HG03095 (cell line): ENCODE measurements at regions not wholly inside any gene's neighbourhood (a gene's known extent, or its start where the extent isn't known, plus 50 kb on each side); places are given as distances from the start of the nearest gene placed in this dataset.

Experiments used
- ATAC-seq: cut with Tn5 transposase; IDR thresholded peaks from one replicate; pipeline ENCODE4 v1.9.1; 2021; ENCODE audit warnings: moderate library complexity; ENCODE audit not compliant: unreplicated experiment

DNA sequence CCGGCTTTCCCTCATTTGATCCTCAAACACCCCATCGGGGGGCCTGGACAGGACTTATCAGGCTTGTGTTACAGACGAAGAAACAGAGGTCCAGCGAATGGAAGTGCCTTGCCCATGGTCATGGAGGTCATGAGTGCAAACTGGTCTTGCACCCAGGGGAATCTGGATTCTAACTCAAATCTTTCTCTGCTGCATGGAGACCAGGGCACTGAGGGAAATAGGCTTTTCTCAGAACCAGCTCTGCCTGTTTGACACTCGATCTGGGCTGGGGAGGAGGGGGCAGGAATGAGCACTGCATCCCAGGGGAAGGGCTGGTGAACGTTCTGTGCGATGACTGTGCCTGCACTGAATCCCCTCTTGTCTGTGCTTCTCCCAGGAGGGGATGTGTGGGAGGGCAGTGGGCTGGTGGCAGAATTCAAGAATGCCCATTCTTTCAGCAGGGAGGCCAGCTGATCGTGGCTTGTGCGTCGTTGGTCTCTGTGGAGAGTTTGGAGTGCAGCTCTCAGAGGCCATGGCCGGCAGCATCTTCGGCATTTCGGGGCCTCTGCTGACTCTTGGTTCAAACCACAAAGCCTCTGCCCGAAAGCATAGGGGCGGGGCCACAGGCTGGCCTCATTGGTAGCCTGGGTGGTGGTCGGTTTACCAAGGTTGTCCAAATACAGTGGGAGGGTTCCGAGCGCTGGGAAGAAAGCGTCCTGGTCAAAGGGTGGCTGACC lies 171.6 kb downstream of the DDX1 start:
- ATAC-seq, result no peak

DNA sequence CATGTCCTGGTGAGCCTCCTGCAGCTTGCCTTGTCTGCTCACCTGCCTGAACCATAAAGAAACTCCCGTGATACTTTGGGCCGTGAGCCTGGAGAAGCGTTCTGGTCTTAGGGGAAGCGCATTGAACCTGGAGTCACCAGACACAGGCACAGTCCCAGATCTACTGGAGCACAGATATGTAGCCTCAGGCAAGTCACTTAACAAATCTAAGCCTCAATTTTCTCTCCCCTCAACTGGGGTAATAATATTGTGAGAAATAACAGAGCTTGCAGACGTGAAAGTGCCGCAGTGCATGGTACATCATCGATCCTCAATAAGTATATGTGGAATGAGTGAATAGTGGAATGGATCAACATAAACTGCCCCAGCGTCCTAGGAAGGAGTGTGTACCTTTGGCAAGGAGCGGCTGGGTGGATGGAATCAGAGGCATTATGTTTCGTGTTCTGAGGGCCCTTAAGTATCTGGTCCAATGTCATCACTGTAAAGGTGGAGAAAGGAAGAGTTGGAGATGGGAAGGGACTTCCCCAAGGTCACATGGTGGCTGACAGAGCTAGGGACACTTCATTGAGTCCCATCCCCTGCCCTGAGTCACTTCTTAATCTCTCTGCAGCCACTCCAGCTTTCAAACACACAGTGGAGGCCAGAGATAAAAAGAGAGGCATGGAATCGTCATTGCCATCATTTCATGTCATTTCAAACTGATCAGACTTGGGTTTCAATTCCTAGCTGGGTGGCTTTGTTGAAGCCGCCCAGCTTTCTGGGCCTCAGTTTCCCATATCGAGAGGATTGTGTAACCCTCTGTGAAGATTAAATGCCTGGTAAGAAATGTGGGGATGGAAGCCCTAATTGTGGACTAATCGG lies 172.4 kb downstream of the DDX1 start:
- ATAC-seq, result no peak

DNA sequence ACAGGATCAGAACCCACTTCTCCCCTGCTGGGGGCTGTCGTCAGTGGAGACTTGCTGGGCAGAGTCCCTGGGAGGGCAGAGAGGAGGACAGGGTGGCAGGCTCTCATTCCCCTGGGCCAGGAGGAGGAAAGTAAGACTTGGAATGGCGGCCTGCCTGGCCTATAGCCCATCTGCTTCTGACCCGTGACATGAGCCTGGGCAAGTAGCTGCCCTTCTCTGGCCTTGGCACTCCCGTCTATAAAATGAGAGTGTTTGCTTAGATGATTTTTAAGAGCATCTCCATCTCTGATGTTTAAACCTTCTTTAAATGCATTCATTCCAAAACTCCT lies 173.0 kb downstream of the DDX1 start:
- no peak for ATAC-seq

DNA sequence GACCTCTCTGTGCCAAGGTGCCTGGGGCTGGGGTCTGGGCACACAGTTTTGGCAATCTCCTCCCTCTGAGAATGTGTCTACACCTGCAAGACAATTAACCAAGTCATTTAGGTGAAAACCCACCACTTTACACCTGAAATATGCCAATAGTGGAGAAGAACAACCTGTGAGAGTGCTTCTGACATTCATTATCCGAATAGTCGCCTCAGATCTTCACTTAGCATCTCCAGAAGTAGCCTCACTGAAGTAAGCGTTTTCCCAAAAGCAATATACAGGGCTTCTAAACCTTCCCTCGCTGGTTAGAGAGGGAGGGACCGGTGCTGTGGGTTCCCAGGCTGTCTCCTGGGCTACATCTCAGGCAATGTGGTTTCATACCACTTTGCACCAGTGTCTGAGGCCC lies 173.5 kb downstream of the DDX1 start:
- no peak for ATAC-seq

DNA sequence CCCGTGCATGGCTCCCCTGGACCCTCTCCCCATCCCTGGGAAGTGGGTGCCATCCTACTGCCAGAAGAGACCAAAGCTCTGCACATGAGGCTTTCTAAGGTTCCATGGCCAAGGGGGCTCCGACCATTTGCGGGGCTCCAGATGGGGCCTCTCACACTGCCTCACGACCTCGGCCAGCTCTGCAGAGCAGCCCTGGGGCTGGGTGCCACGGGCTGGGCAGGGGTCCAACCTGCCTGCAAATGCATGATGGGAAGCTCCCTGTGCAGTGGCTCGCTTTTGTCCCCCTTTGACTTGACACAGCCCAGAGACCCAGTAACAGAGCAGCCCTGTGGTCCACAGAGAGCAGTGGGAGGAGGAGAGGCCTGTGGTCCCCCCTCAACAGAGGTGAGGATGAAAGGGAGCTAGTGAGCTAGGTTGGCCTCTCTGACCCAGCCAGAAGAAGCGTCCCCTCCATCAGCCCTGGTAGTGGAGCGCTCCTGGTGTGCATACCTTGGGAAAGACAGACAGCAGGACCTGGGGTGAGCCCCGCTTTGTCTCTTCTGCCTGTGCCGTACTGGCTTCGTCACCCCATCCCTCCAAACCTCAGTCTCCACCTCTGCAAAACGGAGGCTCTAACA lies 174.1 kb downstream of the DDX1 start:
- no peak for ATAC-seq

DNA sequence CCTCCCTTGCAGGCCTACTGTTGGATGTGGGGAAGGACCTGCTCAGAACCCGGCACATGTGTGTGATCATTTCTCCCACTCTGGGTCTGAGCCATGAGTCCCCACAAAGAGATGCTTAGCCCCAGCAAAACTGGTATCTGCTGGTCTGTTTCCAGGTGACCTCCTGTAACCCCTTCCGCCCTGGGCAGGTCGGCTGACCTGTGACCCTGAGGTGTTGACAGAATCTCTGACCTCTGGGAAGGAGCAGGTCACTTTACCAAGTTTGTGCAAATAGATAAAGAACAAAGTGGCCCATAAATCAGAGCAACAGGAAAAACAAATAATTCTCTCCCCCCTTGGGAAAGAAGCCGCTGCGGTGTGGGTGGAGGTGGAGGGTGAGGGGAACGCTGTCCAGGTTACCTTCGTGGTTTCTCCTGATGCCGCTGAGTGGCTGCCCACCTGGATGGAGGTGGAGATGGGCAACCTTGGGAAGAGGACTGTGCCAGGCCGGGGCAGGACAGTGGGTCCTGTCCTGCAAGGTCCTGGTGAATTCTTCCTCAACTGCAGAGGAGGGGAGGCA lies 174.0 kb upstream of the MYCN start:
- ATAC-seq, result no peak

DNA sequence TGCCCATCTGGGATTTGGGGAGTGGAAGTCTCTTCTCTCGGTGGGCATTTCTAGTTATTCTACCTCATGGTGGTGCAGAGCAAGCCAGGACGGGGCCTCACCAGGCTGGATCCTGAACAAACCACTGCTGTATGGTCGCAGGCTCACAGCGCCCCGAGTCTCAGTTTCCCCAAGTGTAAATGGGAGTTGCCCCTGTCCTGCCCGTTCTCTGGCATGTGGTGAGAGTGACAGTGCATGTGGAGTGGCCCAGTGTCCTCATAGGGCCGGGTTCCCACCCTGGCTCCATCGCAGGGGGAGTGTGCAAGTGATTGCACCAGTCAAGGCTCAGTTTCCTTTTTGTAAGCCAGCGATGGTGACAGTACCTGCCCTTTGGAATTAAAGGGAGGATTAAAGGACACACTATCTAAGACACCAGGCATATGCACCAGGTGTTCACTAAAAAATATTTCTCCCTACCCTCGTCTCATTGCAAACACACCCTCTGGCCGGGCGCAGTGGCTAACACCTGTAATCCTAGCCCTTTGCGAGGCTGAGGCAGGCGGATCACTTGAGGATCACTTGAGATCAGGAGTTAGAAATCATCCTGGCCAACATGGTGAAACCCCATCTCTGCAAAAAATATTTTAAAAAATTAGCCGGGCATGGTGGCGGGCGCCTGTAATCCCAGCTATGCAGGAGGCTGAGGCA lies 173.3 kb upstream of the MYCN start:
- no peak for ATAC-seq

DNA sequence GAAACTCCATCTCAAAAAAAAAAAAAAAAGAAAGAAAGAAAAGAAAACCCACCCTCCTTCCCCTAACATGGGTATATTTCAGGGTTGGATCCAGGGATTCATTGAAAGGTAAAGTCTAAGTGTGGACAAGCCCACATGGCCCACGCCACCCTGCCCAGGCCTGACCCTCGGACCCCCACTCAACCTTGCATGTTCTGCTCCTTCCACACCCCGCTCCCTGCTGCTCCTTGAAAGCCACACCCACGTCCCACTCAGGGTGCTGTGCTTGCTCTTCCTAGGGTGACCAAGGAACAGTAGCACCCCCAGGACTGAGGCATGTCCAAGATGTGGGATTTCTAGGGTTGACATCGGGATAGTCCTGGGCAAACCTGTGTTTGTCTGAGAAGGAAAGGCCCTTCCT lies 172.7 kb upstream of the MYCN start:
- no peak for ATAC-seq

DNA sequence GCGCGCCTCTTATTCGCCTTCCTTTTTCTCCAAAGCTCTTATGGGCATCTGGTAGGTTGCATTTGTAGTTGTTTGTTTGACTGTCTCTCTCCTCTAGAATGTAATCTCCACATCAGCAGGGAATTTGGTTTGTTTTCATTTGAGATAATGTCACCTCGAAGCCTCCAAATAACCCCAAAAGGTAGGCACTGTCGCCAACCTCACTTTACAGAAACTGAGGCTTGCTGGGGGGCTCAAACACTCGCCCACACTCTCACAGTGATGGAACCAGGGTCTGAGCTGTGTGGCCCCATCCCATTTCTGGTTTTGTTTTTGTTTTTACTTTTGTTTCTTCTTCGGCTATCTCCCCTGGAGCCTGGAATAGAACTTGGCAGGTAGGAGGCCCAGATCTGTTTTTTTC lies 172.2 kb upstream of the MYCN start:
- ATAC-seq, result no peak

DNA sequence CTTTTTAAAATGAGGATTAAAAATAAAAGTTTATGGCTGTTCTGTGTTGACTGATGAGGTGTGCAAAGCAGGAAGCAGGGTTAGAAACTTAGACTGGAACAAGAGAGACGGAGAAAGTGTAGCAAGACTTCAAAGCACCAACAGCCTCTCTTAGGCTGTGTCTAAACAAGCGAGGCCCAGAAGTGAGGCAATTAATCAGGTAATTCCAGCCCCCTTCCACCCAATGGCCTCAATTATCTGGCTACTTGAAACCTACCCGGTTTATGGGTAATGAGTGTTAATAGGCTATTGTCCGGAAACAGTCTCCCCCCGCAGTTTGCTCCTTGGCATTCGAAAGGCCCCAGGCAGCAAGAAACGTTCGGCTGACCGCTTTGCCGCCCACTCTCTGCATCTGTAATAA lies 171.7 kb upstream of the MYCN start:
- ATAC-seq, result no peak

DNA sequence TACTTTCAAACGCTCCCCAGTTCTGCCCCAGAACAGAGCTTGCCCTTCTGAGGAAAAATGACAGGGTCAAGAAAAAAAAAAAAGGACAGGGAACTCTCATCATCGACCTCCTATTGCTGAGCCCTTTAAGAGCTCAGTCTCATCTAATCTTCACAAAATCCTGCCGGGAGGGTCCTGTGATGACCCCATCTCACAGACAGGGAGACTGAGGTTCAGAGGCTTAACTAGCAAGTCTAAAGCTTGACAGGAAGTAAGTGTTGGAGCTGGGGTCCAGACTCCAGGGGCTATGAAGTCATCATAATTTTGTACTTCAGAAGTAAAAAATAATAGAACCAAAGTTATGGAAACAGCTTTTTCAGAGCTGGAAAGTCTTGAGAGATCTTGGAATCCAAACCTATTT lies 171.1 kb upstream of the MYCN start:
- no peak for ATAC-seq

DNA sequence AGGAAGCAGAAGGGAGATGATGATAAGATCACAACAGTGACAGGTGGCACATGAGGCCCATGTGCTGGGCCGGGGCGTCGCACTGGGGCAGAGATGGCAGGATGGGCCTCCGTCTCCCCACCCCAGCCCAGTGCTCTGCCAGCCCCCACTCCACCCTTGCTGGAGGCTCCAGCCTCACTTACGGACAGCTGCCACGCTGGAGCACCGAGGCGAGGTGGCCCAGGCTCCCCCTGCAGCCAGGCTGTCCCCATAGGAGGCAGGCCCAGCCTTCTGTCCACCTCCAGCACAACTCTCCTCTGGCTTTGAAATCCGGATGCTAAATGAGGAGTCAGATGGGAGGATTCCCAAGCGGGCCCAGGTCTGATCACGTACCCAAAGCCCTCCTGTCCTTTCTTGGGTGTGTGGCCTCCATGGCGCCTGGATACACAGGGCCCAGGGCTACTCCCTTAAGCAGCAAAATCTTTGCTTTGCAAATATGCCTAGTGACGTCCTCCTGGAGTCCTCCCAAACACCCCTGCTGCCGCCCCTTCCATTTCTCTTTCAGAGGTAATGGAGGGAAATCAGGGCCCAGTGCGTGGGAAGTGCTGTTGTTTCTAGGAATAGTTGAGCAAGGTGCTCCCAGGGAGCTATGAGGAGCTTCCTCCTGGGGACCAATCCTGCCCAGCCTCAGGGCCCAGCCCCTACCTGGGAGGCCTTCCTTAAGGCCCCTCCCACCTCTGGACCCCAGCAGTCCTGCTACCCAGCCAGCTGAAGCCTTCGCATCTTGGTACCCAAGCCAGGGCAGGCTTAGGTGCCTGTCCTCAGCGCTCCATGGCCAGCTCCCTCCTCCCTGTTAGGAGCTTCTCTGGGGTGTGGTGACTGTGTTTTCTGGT lies 170.4 kb upstream of the MYCN start:
- ATAC-seq, result no peak

DNA sequence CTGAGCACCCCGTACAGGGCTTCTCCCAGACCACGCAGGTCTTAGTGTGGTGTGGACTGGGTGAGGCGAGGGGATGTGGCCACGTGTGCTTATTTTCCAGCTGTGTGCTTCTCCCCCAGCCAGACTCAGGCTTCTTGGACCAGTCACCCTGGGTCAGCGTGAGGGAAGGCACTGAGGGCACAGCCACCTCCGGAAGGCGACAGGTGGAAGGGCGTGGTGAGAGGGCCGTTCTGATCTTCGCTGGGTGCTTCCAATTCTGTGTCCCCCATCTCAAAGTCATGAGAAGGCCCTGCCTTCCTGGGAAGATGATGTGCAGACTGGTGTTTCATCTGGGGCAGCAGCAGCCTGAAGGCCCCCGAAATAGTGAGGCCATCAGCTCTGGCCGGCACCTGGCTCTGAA lies 169.7 kb upstream of the MYCN start:
- ATAC-seq, result no peak

DNA sequence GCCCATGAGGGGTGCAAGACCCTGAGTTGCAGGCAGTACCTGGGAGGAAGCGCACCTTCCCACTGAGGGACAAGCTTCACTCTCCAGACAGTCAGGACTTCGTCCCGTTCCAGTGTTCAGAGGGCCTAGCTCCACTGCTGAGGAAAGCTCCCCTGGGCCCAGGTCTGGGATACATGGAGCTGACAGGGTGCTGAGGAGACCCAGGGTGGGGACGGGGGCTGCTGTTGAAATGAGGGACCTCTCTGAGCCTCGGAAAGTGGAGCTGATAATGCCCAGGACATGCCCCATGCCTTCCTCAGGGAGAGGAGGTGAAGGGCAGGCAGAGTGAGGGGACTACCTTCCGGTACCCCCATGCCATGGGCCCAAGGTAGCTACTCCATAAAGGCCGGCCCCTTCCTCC lies 169.2 kb upstream of the MYCN start:
- no peak for ATAC-seq

DNA sequence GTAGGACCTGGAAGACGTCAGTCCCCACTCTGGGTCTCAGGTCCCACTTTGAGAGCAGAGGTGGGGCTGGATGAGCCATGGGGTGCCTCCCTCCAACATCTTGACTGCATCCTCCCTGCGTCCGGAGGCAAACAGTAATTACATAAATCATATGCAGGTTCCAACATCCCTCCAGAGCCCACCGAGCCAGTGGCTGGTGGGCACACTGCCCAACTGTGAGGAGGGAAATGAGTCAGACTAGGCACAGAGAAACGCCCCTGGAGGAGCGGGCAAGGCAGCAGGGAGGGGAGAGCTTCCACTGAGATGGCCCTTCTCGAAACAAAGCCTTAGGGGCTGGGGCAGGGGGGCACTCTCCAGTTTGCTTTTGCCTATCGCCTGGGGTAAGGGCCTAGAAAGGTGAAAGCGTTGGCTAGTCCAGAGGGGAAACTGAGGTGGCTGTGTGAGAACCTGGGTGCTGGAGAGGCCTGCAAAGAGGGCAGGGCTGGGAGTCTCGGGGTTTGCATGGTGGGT lies 168.2 kb upstream of the MYCN start:
- ATAC-seq, result no peak

DNA sequence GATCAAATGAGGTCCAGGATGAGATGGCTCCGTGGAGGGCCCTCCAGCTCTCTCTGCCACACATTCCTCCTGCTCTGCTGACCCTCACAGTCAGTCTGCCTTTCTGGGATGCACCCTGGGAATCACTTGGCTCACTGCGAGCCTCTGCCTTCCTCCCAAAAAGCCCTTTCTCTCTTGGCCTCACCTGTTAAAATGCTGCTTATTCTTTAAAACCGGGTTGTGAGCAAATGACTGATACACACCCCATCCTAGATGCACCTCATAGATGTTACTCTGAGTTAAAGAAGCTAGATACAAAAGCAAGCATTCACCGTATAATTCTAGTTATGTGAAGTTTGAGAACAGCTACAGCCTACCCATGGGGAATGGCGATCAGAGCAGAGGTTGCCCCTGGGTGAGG lies 167.7 kb upstream of the MYCN start:
- ATAC-seq, result no peak

DNA sequence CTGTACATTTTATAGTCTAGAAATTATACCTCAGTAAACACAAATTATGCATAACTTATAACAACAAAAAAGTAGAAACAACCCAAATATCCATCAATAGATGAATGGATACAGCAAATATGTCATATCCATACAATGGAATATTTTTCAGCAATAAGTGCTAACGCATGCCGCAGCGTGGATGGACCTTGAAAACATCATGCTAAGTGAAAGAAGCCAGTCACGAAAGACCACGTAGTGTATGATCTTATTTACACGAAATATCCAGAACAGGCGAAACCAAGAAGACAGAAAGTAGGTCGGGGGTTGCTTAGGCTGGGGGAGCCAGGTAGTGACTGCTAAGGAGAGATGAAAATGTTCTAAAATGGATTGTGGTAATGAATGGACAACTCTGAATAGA lies 167.1 kb upstream of the MYCN start:
- ATAC-seq, result no peak

DNA sequence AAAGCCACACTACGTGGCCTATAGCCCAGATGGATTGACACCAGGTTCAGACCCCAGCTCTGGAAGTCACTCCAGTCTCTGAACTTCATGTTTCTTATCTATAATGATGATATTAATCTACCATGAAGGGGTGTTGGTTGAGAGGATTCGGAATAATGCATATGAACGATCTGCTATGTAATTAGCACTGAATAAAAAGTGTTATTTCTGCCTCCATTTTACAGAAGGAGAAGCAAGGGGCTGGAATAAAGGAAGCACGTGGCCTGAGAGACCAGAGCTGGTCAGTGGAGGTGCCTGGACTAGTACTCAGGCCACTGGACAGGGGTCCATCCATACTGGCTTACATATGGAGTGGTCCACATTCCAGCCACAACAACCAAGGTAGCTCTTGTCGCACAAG lies 166.5 kb upstream of the MYCN start:
- no peak for ATAC-seq

DNA sequence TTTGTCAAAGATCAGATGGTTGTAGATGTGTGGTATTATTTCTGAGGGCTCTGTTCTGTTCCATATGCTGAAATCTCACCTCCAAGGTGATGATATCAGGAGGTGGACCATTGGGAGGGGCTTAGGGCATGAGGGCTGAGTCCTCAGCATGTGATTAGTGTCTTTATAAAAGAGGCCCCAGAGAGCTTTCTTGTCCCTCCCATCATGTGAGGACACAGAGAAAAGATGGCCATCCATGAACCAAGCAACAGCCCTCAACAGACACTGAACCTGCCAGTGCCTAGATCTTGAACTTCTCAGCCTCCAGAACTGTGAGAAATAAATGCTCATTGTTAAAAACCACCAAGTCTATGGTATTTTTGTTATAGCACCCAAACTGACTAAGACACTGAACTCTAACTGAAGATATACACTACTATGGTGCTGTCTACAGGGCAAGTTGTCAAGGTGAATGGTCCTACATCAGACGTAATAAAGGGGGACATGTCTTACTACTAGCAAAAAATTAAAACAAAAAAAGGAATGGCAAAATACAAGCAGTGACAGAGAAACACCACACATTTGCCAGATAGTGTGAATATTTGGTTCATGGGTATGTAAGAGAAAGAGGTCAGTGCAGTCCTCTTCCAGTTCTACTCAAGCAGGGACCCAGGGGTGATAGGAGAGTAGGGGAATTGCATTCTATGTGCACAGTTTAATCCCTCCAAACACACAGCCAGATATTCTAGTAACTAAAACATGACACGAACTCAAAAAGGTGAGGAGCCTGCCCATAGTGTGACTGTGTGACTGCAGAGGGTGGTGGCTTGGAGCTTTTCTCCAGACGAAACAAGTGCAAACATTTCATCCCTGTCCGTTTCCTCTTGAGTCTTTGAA lies 164.4 kb upstream of the MYCN start:
- ATAC-seq, result no peak
